Ishikawa (cell line): ENCODE measurements at regions not wholly inside any gene's neighbourhood (a gene's known extent, or its start where the extent isn't known, plus 50 kb on each side); places are given as distances from the start of the nearest gene placed in this dataset.

Experiments used
- EP300 ChIP-seq: IDR thresholded peaks from 2 replicates; pipeline ENCODE4 v1.6.1; 2012; ENCODE audit warnings: borderline replicate concordance
- MAX ChIP-seq: IDR thresholded peaks from 2 replicates; pipeline ENCODE4 v1.6.1; 2012
- RAD21 ChIP-seq: IDR thresholded peaks from 2 replicates; pipeline ENCODE4 v1.6.1; 2012; ENCODE audit warnings: low read depth
- TAF1 ChIP-seq: IDR thresholded peaks from 2 replicates; pipeline ENCODE4 v1.6.1; 2012; ENCODE audit warnings: low read depth, mild to moderate bottlenecking
- YY1 ChIP-seq: IDR thresholded peaks from 2 replicates; pipeline ENCODE4 v1.6.1; 2012; ENCODE audit warnings: low read depth
- ZBTB7A ChIP-seq: IDR thresholded peaks from 2 replicates; pipeline ENCODE4 v1.6.1; 2012; ENCODE audit warnings: low read depth
- TF ChIP-seq, protein P1 (sequence below): IDR thresholded peaks from 2 replicates; pipeline ENCODE4 v1.6.1; 2012; ENCODE audit warnings: low read depth, mild to moderate bottlenecking

DNA sequence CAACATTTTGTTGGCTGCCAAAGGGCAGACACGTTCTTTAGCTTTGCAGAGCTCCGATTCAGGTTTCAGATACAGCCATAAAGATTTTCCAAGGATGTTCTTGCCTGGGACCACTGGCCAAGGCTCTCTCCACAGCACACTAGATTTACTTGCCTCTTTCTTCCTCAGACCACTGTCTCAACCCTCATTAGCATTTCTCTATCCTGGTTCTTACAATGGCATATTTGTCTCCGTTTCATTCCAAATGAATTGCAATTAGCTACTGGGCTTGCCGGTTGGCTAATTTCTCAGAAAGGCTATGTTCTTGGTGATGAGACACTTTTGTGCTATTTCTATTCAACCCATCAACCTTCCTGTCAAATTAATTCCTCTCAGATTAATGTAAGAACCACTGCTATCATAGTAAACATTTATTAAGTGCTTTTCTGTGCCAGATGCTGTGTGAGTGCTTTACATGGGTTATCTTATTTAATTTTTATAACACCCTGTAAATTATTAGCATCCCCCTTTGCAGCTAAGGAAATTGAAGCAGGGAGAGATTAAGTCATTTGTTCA is 118.4 kb upstream of the NR3C1 start:
- no peak for TF ChIP-seq RAD21
- no peak for TF ChIP-seq YY1
- TF ChIP-seq EP300, result no peak
- TF ChIP-seq, protein P1, sequence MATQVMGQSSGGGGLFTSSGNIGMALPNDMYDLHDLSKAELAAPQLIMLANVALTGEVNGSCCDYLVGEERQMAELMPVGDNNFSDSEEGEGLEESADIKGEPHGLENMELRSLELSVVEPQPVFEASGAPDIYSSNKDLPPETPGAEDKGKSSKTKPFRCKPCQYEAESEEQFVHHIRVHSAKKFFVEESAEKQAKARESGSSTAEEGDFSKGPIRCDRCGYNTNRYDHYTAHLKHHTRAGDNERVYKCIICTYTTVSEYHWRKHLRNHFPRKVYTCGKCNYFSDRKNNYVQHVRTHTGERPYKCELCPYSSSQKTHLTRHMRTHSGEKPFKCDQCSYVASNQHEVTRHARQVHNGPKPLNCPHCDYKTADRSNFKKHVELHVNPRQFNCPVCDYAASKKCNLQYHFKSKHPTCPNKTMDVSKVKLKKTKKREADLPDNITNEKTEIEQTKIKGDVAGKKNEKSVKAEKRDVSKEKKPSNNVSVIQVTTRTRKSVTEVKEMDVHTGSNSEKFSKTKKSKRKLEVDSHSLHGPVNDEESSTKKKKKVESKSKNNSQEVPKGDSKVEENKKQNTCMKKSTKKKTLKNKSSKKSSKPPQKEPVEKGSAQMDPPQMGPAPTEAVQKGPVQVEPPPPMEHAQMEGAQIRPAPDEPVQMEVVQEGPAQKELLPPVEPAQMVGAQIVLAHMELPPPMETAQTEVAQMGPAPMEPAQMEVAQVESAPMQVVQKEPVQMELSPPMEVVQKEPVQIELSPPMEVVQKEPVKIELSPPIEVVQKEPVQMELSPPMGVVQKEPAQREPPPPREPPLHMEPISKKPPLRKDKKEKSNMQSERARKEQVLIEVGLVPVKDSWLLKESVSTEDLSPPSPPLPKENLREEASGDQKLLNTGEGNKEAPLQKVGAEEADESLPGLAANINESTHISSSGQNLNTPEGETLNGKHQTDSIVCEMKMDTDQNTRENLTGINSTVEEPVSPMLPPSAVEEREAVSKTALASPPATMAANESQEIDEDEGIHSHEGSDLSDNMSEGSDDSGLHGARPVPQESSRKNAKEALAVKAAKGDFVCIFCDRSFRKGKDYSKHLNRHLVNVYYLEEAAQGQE, result no peak
- TF ChIP-seq MAX, result no peak
- no peak for TF ChIP-seq TAF1
- no peak for TF ChIP-seq ZBTB7A
